ENCODE measurements at regions not wholly inside any gene's neighbourhood (a gene's known extent, or its start where the extent isn't known, plus 50 kb on each side); places are given as distances from the start of the nearest gene placed in this dataset.
"Not testable (repeated sequence)": the region's sequence is repeated elsewhere in the genome, so short reads cannot be mapped to it uniquely, and the experiment has no call there.

GRCh38 chr2:89048138-89049066 lies 356.9 kb downstream of the RPIA start:
- in situ Hi-C loops (cut with MboI; ENCODE audit: low sequenced_read_pairs in 4 of 4); H3K27me3 ChIP-seq; H3K4me1 ChIP-seq; intact Hi-C loops (cut with DNase I; ENCODE audit: low total_unique reads); H3K9me3 ChIP-seq; H3K36me3 ChIP-seq; H3K4me3 ChIP-seq; DNase-seq; H3K27ac ChIP-seq: not testable (repeated sequence)
- peak in 3 of 5 experiments; percentile 9 to 34 (median 26) for TF ChIP-seq CTCF (IDR thresholded peaks at IDR 0.05 in 4 of 5, conservative IDR thresholded peaks at IDR 0.05 in 1 of 5)
- peak in 1 of 2 donors; percentile 52 for ATAC-seq

DNA sequence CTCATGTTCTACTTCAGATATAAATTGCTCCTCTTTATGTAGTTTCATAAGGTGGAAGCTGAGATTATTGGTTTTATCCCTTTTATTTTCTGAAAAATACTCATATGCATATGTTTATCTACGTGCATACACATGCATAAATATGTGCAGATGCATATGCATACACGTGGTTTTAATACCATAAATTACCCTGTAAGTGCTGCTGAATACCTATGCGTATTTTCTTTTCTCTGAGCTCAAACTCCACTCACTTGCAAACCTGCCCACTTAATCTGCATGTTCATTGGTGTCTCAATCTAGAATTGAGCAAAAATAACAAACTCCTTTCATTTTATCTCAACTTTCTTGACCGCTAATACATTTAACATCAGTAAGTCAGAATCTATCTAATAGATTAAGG lies 367.1 kb downstream of the RPIA start:
- DNase-seq; ATAC-seq; H3K4me1 ChIP-seq; in situ Hi-C loops (cut with MboI; ENCODE audit: low sequenced_read_pairs in 4 of 4); H3K9me3 ChIP-seq; H3K27ac ChIP-seq; H3K36me3 ChIP-seq; intact Hi-C loops (cut with DNase I; ENCODE audit: low total_unique reads); H3K4me3 ChIP-seq; H3K27me3 ChIP-seq: not testable (repeated sequence)

DNA sequence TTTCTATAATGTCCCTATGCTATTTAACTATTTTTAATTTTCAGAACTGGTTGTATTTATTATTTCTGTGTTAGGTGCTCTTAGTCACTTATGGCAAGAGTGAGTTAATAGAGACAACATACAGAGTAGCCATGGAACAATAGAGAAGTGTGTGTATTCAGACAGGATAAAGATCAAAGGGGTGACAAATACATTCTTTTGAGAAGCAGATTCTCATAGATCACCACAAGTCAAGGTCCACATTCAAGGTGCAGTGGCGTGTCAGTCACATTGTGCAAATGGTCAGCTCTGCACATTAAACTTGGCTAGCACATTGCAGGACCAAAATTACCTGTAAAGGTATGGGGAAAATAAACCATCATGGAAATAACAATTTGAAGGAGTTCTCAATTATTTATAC lies 369.7 kb downstream of the RPIA start:
- H3K27me3 ChIP-seq, ATAC-seq: not testable (repeated sequence)

DNA sequence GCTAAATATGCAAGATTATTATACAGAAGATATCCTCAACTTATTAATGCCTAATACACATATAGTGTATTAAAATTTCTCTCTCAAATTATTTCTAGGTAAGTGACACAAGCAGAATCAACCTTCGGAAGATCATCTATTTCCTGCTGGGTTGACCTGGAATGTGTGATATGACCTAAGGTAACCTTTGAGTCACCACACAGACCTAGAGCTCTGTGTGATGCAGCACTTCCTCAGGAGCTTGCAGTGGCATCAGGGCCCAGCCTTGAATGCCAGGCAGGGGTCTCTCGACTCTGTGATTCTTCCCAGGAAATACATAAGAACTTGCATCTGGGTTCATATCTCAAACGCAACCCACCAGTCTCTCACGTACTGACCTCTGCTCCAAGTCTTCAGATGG lies 385.3 kb downstream of the RPIA start:
- intact Hi-C loops (cut with DNase I; ENCODE audit: low total_unique reads); DNase-seq; H3K27ac ChIP-seq; H3K4me1 ChIP-seq; in situ Hi-C loops (cut with MboI; ENCODE audit: low sequenced_read_pairs in 4 of 4); H3K27me3 ChIP-seq; H3K36me3 ChIP-seq; ATAC-seq; H3K9me3 ChIP-seq; H3K4me3 ChIP-seq: not testable (repeated sequence)

More for the DNA sequence above, 369.7 kb downstream of the RPIA start:
- H3K9me3 ChIP-seq; DNase-seq; in situ Hi-C loops (cut with MboI; ENCODE audit: low sequenced_read_pairs in 4 of 4); H3K4me3 ChIP-seq; H3K4me1 ChIP-seq; intact Hi-C loops (cut with DNase I; ENCODE audit: low total_unique reads); H3K36me3 ChIP-seq; H3K27ac ChIP-seq: not testable (repeated sequence)

- H3K9me3 ChIP-seq; H3K27ac ChIP-seq; intact Hi-C loops (cut with DNase I; ENCODE audit: low total_unique reads); H3K4me3 ChIP-seq; H3K36me3 ChIP-seq; H3K4me1 ChIP-seq; DNase-seq; H3K27me3 ChIP-seq; ATAC-seq; in situ Hi-C loops (cut with MboI; ENCODE audit: low sequenced_read_pairs in 4 of 4): not testable (repeated sequence)
Measured at GRCh38 chr2:89092911-89093310, 401.4 kb downstream of the RPIA start.

DNA sequence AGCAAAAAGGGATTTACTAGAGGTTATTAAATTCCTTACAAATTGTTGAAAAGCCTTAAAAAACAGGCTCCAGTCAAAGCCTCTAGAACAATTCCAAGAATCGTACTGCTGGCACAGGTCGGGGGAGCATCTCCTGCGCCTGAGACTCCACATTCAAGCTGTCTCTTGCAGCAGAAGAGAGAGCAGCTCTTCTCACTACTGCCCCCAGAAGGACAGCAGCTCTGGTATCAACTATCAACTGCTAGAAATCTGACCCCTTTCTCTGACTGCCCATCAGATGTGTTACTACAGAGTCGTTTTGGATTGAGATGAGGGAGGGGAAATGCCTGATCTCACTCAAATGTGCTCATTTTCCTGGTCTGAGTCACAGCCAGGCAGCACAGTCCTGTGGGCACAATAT lies 403.6 kb downstream of the RPIA start:
- H3K27me3 ChIP-seq; H3K4me3 ChIP-seq; ATAC-seq; H3K4me1 ChIP-seq; in situ Hi-C loops (cut with MboI; ENCODE audit: low sequenced_read_pairs in 4 of 4); H3K36me3 ChIP-seq; H3K27ac ChIP-seq; H3K9me3 ChIP-seq; DNase-seq; intact Hi-C loops (cut with DNase I; ENCODE audit: low total_unique reads): not testable (repeated sequence)

DNA sequence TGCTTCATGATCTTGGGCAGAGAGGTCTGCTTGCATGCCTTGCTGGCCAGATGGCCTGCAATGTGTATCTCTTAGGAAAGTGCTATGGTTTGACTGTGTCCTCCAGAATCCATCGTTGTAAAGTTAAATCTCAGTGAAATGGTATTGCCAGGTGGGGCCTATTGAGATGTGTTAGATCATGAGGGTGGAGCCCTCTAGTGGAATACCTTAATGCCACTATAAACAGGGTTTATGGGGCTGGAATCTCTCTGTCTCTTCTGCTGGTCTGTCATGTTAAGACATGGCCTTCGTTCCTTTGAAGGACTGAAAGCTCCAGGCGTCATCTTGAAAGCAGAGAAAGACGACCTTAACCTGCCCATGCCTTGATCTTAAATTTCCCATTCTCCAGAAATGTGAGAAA lies 411.1 kb downstream of the RPIA start:
- ATAC-seq; in situ Hi-C loops (cut with MboI; ENCODE audit: low sequenced_read_pairs in 4 of 4); H3K27ac ChIP-seq; H3K4me3 ChIP-seq; H3K27me3 ChIP-seq; intact Hi-C loops (cut with DNase I; ENCODE audit: low total_unique reads); DNase-seq; H3K4me1 ChIP-seq; H3K9me3 ChIP-seq; H3K36me3 ChIP-seq: not testable (repeated sequence)

DNA sequence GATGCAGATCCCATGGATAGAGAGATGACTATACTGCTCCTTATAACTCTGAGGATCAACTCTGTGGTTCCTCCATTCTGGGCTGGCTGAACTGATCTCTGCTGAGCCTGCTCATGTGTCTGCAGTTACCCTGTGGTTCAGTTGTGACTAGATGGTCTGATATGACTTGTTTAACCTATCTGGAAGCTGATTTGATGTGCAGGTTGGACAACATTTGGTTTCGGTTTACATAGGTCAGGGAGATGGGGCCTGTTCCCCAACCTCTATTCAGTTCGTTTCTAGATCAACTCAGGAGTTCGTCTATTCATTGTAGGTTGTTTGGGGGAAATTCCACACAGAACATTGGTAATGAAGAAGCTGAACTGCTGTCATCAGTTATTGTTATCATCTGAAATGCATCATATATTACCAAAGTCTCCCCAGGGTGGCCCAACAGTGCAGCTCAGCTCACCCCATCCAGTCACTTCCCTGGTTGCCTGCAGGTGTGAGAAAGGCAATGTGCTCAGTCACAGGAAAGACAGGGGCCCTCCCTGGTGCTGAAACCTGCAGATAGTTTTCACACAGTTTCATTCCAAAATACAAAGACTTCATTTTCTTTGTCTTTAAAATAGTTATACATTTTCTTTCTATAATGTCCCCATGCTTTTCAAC lies 415.0 kb downstream of the RPIA start:
- intact Hi-C loops (cut with DNase I; ENCODE audit: low total_unique reads); H3K9me3 ChIP-seq; H3K4me3 ChIP-seq; H3K36me3 ChIP-seq; H3K27me3 ChIP-seq; H3K27ac ChIP-seq; H3K4me1 ChIP-seq; DNase-seq; ATAC-seq; in situ Hi-C loops (cut with MboI; ENCODE audit: low sequenced_read_pairs in 4 of 4): not testable (repeated sequence)

DNA sequence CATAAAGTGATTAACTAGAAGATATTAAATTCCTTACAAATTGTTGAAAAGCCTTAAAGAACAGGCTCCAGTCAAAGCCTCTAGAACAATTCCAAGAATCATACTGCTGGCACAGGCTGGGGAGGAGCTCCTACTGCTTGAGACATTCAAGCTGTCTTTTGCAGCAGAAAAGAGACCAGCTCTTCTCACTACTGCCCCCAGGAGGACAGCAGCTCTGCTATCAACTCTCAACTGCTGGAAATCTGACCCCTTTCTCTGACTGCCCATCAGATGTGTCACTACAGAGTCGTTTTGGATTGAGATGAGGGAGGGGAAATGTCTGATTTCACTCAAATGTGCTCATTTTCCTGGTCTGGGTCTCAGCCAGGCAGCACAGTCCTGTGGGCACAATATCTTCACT lies 421.0 kb downstream of the RPIA start:
- intact Hi-C loops (cut with DNase I; ENCODE audit: low total_unique reads); H3K36me3 ChIP-seq; DNase-seq; H3K4me1 ChIP-seq; H3K4me3 ChIP-seq; H3K27ac ChIP-seq; H3K9me3 ChIP-seq; H3K27me3 ChIP-seq; ATAC-seq; in situ Hi-C loops (cut with MboI; ENCODE audit: low sequenced_read_pairs in 4 of 4): not testable (repeated sequence)

DNA sequence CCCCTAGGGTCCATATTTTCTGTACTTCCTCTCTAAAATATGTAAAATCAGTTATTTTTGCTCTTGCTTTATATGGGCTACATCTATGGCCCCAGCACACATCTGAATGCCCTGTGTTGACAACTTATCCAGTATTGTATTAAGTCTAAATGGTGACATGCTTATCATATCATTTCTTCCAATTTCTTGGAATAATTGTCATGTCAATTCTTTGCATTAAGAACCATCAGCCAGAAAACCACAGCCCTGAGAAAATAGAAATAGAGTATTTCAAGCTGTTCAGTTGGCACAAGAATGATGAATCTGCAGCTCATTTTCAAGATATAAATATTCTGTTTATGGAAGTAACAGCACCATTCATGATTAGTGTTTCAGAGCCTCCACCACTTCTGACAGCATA lies 421.8 kb downstream of the RPIA start:
- H3K27ac ChIP-seq; intact Hi-C loops (cut with DNase I; ENCODE audit: low total_unique reads); H3K4me1 ChIP-seq; ATAC-seq; H3K4me3 ChIP-seq; H3K9me3 ChIP-seq; in situ Hi-C loops (cut with MboI; ENCODE audit: low sequenced_read_pairs in 4 of 4); H3K36me3 ChIP-seq; DNase-seq; H3K27me3 ChIP-seq: not testable (repeated sequence)

GRCh38 chr2:89129440-89129839 lies 438.0 kb downstream of the RPIA start:
- H3K4me1 ChIP-seq; in situ Hi-C loops (cut with MboI; ENCODE audit: low sequenced_read_pairs in 4 of 4); H3K36me3 ChIP-seq; H3K9me3 ChIP-seq; H3K27ac ChIP-seq; H3K4me3 ChIP-seq; DNase-seq; H3K27me3 ChIP-seq; intact Hi-C loops (cut with DNase I; ENCODE audit: low total_unique reads); ATAC-seq: not testable (repeated sequence)

Data from gastrocnemius medialis (tissue), 4 donors.